ENCODE measurements at regions not wholly inside any gene's neighbourhood (a gene's known extent, or its start where the extent isn't known, plus 50 kb on each side); places are given as distances from the start of the nearest gene placed in this dataset.

DNA sequence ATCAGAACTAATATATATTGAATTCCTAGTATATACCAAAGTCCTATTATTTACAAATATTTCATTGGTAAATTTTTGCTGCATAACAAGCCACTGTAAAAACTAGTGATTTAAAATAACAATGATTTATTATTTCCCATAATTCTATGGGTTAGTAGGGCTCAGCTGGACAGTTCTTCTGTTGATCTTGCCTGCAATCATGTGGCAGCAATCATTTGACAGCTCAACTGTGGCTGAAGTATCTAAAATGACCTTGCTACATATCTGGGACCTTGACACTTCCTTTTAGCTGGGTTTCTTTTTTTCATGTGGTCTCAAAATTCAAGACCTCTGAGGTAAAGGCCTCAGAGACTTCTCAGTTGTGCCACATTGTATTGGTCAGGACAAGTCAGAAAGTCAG, 598.5 kb upstream of the PITX2 start:
- H3K4me3 ChIP-seq (ENCODE audit: low read length in 3 of 3) = no peak overlapping the region
- TF ChIP-seq, protein P1, sequence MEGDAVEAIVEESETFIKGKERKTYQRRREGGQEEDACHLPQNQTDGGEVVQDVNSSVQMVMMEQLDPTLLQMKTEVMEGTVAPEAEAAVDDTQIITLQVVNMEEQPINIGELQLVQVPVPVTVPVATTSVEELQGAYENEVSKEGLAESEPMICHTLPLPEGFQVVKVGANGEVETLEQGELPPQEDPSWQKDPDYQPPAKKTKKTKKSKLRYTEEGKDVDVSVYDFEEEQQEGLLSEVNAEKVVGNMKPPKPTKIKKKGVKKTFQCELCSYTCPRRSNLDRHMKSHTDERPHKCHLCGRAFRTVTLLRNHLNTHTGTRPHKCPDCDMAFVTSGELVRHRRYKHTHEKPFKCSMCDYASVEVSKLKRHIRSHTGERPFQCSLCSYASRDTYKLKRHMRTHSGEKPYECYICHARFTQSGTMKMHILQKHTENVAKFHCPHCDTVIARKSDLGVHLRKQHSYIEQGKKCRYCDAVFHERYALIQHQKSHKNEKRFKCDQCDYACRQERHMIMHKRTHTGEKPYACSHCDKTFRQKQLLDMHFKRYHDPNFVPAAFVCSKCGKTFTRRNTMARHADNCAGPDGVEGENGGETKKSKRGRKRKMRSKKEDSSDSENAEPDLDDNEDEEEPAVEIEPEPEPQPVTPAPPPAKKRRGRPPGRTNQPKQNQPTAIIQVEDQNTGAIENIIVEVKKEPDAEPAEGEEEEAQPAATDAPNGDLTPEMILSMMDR (IDR thresholded peaks at IDR 0.05; ENCODE audit: borderline replicate concordance, extremely low read depth, insufficient read depth) = no peak
- H3K27ac ChIP-seq (ENCODE audit: low read depth in 2 of 2, low read length in 2 of 2) = no peak overlapping the region
- no peak for DNase-seq
- H3K9me3 ChIP-seq (ENCODE audit: control insufficient read depth in 2 of 3, insufficient read depth in 1 of 3, low read length in 3 of 3) = no peaks in the 10 kb centered on the region
- H3K27me3 ChIP-seq (ENCODE audit: control insufficient read depth, insufficient read depth, low read length) = no peaks in the 10 kb centered on the region
- H3K36me3 ChIP-seq (ENCODE audit: control insufficient read depth in 2 of 3, insufficient read depth in 3 of 3, low read length in 3 of 3) = no peaks in the 10 kb centered on the region
- no peak for FAIRE-seq
- H3K4me1 ChIP-seq (ENCODE audit: control insufficient read depth in 2 of 3, insufficient read depth in 2 of 3, low read depth in 1 of 3, low read length in 3 of 3) = no peaks in the 10 kb centered on the region
- intact Hi-C loops (cut with DNase I) = no loop called here
- H3K9ac ChIP-seq (ENCODE audit: low read length in 3 of 3) = no peak overlapping the region

DNA sequence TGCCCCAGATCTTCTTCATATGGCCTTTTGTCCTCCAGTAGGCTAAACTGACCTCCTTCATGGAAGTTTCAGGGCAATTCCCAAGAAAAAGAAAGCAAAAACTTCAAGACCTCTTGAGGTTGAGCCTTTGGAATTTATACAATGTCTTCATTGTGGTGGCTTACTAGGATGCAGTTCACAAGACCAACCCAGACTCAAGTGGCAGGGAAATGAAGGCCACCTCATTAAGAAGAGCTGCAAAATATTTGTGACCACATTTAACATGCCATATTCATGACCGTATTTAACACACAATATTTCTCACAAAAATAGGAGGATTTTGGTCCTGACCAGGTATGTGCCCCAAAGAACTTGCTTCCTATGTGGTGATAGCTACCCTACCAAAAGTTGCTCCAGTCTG, 605.5 kb upstream of the PITX2 start:
- TF ChIP-seq, protein P1 (IDR thresholded peaks at IDR 0.05; ENCODE audit: borderline replicate concordance, extremely low read depth, insufficient read depth) = no peak
- intact Hi-C loops (cut with DNase I) = no loop called here
- no peak for DNase-seq
- Histone ChIP-seq H3K36me3 (ENCODE audit: control insufficient read depth in 2 of 3, insufficient read depth in 3 of 3, low read length in 3 of 3) (no peaks in the 10 kb centered on the region), H3K9ac (ENCODE audit: low read length in 3 of 3) (no peak overlapping the region), H3K27ac (ENCODE audit: low read depth in 2 of 2, low read length in 2 of 2) (no peak overlapping the region), H3K4me3 (ENCODE audit: low read length in 3 of 3) (no peak overlapping the region), H3K9me3 (ENCODE audit: control insufficient read depth in 2 of 3, insufficient read depth in 1 of 3, low read length in 3 of 3) (no peaks in the 10 kb centered on the region), H3K27me3 (ENCODE audit: control insufficient read depth, insufficient read depth, low read length) (no peaks in the 10 kb centered on the region), H3K4me1 (ENCODE audit: control insufficient read depth in 2 of 3, insufficient read depth in 2 of 3, low read depth in 1 of 3, low read length in 3 of 3) (no peaks in the 10 kb centered on the region)
- no peak for FAIRE-seq

- H3K27ac ChIP-seq (ENCODE audit: low read depth in 2 of 2, low read length in 2 of 2) = no peak overlapping the region
- DNase-seq = no peak
- intact Hi-C loops (cut with DNase I) = no loop called here
- no peak overlapping the region for H3K4me3 ChIP-seq (ENCODE audit: low read length in 3 of 3)
- H3K36me3 ChIP-seq (ENCODE audit: control insufficient read depth in 2 of 3, insufficient read depth in 3 of 3, low read length in 3 of 3) = no peaks in the 10 kb centered on the region
- TF ChIP-seq, protein P1 (IDR thresholded peaks at IDR 0.05; ENCODE audit: borderline replicate concordance, extremely low read depth, insufficient read depth) = no peak
- no peak overlapping the region for H3K9ac ChIP-seq (ENCODE audit: low read length in 3 of 3)
- H3K9me3 ChIP-seq (ENCODE audit: control insufficient read depth in 2 of 3, insufficient read depth in 1 of 3, low read length in 3 of 3) = no peaks in the 10 kb centered on the region
- FAIRE-seq = no peak
- no peaks in the 10 kb centered on the region for H3K27me3 ChIP-seq (ENCODE audit: control insufficient read depth, insufficient read depth, low read length)
- no peaks in the 10 kb centered on the region for H3K4me1 ChIP-seq (ENCODE audit: control insufficient read depth in 2 of 3, insufficient read depth in 2 of 3, low read depth in 1 of 3, low read length in 3 of 3)
Observed at GRCh38 chr4:111228874-111229273, 606.0 kb upstream of the PITX2 start.

DNA sequence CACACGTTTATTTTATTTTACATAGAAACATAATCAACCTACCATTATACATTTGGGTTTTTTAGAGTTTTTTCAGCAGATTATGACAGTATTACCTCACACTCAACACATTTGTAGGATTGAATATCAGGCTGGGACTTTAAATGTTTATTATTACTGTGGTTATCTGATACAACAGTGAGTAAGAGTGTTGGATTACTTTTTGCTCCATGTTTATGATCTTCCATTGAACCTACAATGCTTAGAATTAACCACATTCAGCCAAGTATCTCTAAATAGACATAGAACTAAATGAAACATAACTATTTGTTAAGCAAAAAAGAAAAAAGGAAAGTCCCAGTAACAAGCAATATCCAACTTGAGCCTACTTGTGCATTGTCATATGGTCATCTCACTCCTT, 607.4 kb upstream of the PITX2 start:
- no peaks in the 10 kb centered on the region for H3K9me3 ChIP-seq (ENCODE audit: control insufficient read depth in 2 of 3, insufficient read depth in 1 of 3, low read length in 3 of 3)
- TF ChIP-seq, protein P1 (IDR thresholded peaks at IDR 0.05; ENCODE audit: borderline replicate concordance, extremely low read depth, insufficient read depth) = no peak

More for the DNA sequence above, 607.4 kb upstream of the PITX2 start:
- intact Hi-C loops (cut with DNase I) = no loop called here
- no peak overlapping the region for H3K4me3 ChIP-seq (ENCODE audit: low read length in 3 of 3)
- H3K9ac ChIP-seq (ENCODE audit: low read length in 3 of 3) = no peak overlapping the region
- no peaks in the 10 kb centered on the region for H3K4me1 ChIP-seq (ENCODE audit: control insufficient read depth in 2 of 3, insufficient read depth in 2 of 3, low read depth in 1 of 3, low read length in 3 of 3)
- no peaks in the 10 kb centered on the region for H3K36me3 ChIP-seq (ENCODE audit: control insufficient read depth in 2 of 3, insufficient read depth in 3 of 3, low read length in 3 of 3)
- no peak overlapping the region for H3K27ac ChIP-seq (ENCODE audit: low read depth in 2 of 2, low read length in 2 of 2)
- FAIRE-seq = no peak
- no peak for DNase-seq
- no peaks in the 10 kb centered on the region for H3K27me3 ChIP-seq (ENCODE audit: control insufficient read depth, insufficient read depth, low read length)
